GM23248 (cell line): ENCODE measurements at regions not wholly inside any gene's neighbourhood (a gene's known extent, or its start where the extent isn't known, plus 50 kb on each side); places are given as distances from the start of the nearest gene placed in this dataset.

Experiments used
- DNase-seq: peaks from one replicate; pipeline ENCODE4 v3.0.0-alpha.2; 2015
- H2AFZ ChIP-seq: fragments of 200-600 bp; sonication (generic); 2 replicates; pipeline ENCODE4 v1.6.1; 2016; ENCODE audit warnings: antibody characterized with exemption
- H3F3A ChIP-seq: fragments of 200-600 bp; sonication (generic); 2 replicates; pipeline ENCODE4 v1.6.1; 2016; ENCODE audit warnings: mild to moderate bottlenecking, antibody characterized with exemption, mixed run types; ENCODE audit not compliant: insufficient read depth
- H3K27ac ChIP-seq: fragments of 200-600 bp; sonication (generic); 2 replicates; pipeline ENCODE4 v1.5.1; 2016; ENCODE audit warnings: mild to moderate bottlenecking
- H3K27me3 ChIP-seq: fragments of 200-600 bp; sonication (generic); replicated peaks from 2 replicates; pipeline ENCODE4 v1.6.1; 2016; ENCODE audit warnings: mild to moderate bottlenecking; ENCODE audit not compliant: insufficient read depth
- H3K36me3 ChIP-seq: fragments of 200-600 bp; sonication (generic); 2 replicates; pipeline ENCODE4 v1.6.1; 2016; ENCODE audit warnings: low read depth, mild to moderate bottlenecking
- H3K4me1 ChIP-seq: fragments of 200-600 bp; sonication (generic); 2 replicates; pipeline ENCODE4 v1.6.1; 2016; ENCODE audit warnings: mild to moderate bottlenecking; ENCODE audit not compliant: insufficient read depth
- H3K4me2 ChIP-seq: fragments of 200-600 bp; sonication (generic); one replicate; pipeline ENCODE4 v1.6.1; 2016; ENCODE audit warnings: mild to moderate bottlenecking; ENCODE audit not compliant: unreplicated experiment
- H3K4me3 ChIP-seq: fragments of 200-600 bp; sonication (generic); 2 replicates; pipeline ENCODE4 v1.5.1; 2016; ENCODE audit warnings: mild to moderate bottlenecking
- H3K79me2 ChIP-seq: fragments of 200-600 bp; sonication (generic); 2 replicates; pipeline ENCODE4 v1.6.1; 2016; ENCODE audit warnings: mild to moderate bottlenecking; ENCODE audit not compliant: insufficient read depth
- H3K9ac ChIP-seq: fragments of 200-600 bp; sonication (generic); 2 replicates; pipeline ENCODE4 v1.6.1; 2016; ENCODE audit warnings: mild to moderate bottlenecking
- H3K9me2 ChIP-seq: fragments of 200-600 bp; sonication (generic); 2 replicates; pipeline ENCODE4 v1.6.1; 2016; ENCODE audit warnings: mixed run types, mild to moderate bottlenecking, moderate library complexity; ENCODE audit not compliant: insufficient read depth
- H3K9me3 ChIP-seq: fragments of 200-600 bp; sonication (generic); one replicate; pipeline ENCODE4 v1.6.1; 2017; ENCODE audit warnings: low read depth
- H4K20me1 ChIP-seq: fragments of 200-600 bp; sonication (generic); 2 replicates; pipeline ENCODE4 v1.6.0; 2016; ENCODE audit not compliant: insufficient read depth
- EZH2 ChIP-seq: fragments of 200-600 bp; sonication (generic); IDR thresholded peaks from 2 replicates; pipeline ENCODE4 v1.6.1; 2018; ENCODE audit warnings: antibody characterized with exemption, mild to moderate bottlenecking; ENCODE audit not compliant: insufficient read depth, poor library complexity, severe bottlenecking
- EZH2phosphoT487 ChIP-seq: fragments of 200-600 bp; sonication (generic); IDR thresholded peaks from 2 replicates; pipeline ENCODE4 v1.6.1; 2018; ENCODE audit warnings: antibody characterized with exemption, moderate library complexity, mild to moderate bottlenecking, low read depth; ENCODE audit not compliant: insufficient read depth
- WGBS, 2 experiments: methylation state at CpG; one replicate each; pipeline ENCODE4 v1.1.6; 2015 to 2017; ENCODE audit warnings: low lambda C conversion rate in 2 of 2, low coverage in 1 of 2; ENCODE audit errors: missing lambda C conversion rate in 2 of 2; 5-methylcytosine and 5-hydroxymethylcytosine counted together
- in situ Hi-C: fragments of 300-500 bp; cut with MboI; formaldehyde crosslinking; loops from 2 replicates; pipeline ENCODE4 v1.15.0; 2020

GRCh38 chr1:30405631-30406212 lies 317.7 kb downstream of the MATN1 start:
- no peak for DNase-seq
- no peak overlapping the region for H3K27ac ChIP-seq
- H3K4me3 ChIP-seq, result no peak overlapping the region
- no peaks in the 10 kb centered on the region for H3F3A ChIP-seq
- no peak overlapping the region for H2AFZ ChIP-seq
- peaks cover 4% of the 10 kb centered on the region; the same call in 1 of the 2 replicates for H3K27me3 ChIP-seq
- no peaks in the 10 kb centered on the region for H4K20me1 ChIP-seq
- H3K9me3 ChIP-seq, result no peaks in the 10 kb centered on the region
- no peak overlapping the region for H3K9ac ChIP-seq
- in situ Hi-C loops, result no loop called here
- 50 to 69% methylated on average over 8 of the region's 8 CpGs for WGBS, 2 experiments
- TF ChIP-seq EZH2phosphoT487 (no peak), EZH2 (no peak)
- H3K36me3 ChIP-seq, result no peaks in the 10 kb centered on the region
- H3K4me1 ChIP-seq, result peaks cover 9% of the 10 kb centered on the region
- no peak overlapping the region for H3K4me2 ChIP-seq
- no peaks in the 10 kb centered on the region for H3K79me2 ChIP-seq
- H3K9me2 ChIP-seq, result no peaks in the 10 kb centered on the region

- 42% methylated on average over 3 to 4 of the region's 4 CpGs for WGBS, 2 experiments
- in situ Hi-C loops, result no loop called here
Measured at GRCh38 chr1:30405081-30405480, 318.3 kb downstream of the MATN1 start.

GRCh38 chr1:30404341-30404740 lies 319.0 kb downstream of the MATN1 start:
- Histone ChIP-seq H3K9me3 (no peaks in the 10 kb centered on the region), H4K20me1 (no peaks in the 10 kb centered on the region), H3K27me3 (peaks cover 4% of the 10 kb centered on the region; the same call in 1 of the 2 replicates), H3K4me3 (no peak overlapping the region), H3F3A (no peaks in the 10 kb centered on the region), H3K9ac (no peak overlapping the region), H3K9me2 (no peaks in the 10 kb centered on the region), H3K79me2 (no peaks in the 10 kb centered on the region), H3K36me3 (no peaks in the 10 kb centered on the region), H3K4me1 (peaks cover 9% of the 10 kb centered on the region), H3K4me2 (no peak overlapping the region), H2AFZ (no peak overlapping the region), H3K27ac (no peak overlapping the region)
- DNase-seq, result no peak
- in situ Hi-C loops, result no loop called here
- 69 to 79% methylated on average over 7 to 8 of the region's 8 CpGs for WGBS, 2 experiments
- TF ChIP-seq EZH2phosphoT487, result no peak
- no peak for TF ChIP-seq EZH2

More at GRCh38 chr1:30405081-30405480, 318.3 kb downstream of the MATN1 start:
- Histone ChIP-seq H3K9me3 (no peaks in the 10 kb centered on the region), H4K20me1 (no peaks in the 10 kb centered on the region), H3K36me3 (no peaks in the 10 kb centered on the region), H3K4me3 (no peak overlapping the region), H2AFZ (no peak overlapping the region), H3K4me2 (no peak overlapping the region), H3K4me1 (peaks cover 9% of the 10 kb centered on the region), H3K79me2 (no peaks in the 10 kb centered on the region), H3F3A (no peaks in the 10 kb centered on the region), H3K9ac (no peak overlapping the region), H3K9me2 (no peaks in the 10 kb centered on the region), H3K27ac (no peak overlapping the region), H3K27me3 (peaks cover 4% of the 10 kb centered on the region; the same call in 1 of the 2 replicates)
- DNase-seq, result no peak
- TF ChIP-seq EZH2phosphoT487, result no peak
- no peak for TF ChIP-seq EZH2

DNA sequence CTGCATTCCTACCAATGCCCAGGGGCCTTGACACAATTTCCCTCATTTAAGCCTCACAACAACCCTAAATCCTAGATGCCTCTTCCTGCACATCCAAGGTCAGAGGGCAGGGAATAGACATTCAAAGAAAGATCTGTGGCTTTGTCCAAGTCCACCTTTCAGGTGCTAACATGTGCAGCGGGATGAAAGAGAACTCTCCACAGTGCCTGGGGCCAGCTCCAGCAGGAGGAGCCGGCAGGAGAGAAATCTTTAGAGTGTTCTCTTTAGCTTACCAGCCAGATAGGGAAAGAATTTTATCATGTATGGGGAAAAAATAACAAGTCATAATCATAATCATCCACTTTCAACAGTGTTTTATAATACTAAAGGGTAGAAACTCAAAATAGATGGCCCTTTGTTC lies 319.7 kb downstream of the MATN1 start:
- H3K27ac ChIP-seq, result no peak overlapping the region
- no peak overlapping the region for H3K4me3 ChIP-seq
- H3K79me2 ChIP-seq, result no peaks in the 10 kb centered on the region
- no peak for TF ChIP-seq EZH2
- TF ChIP-seq EZH2phosphoT487, result no peak
- no peaks in the 10 kb centered on the region for H3K9me2 ChIP-seq
- no peaks in the 10 kb centered on the region for H3F3A ChIP-seq
- no peak overlapping the region for H2AFZ ChIP-seq
- 88 to 89% methylated on average over 2 of the region's 2 CpGs for WGBS, 2 experiments
- H3K36me3 ChIP-seq, result no peaks in the 10 kb centered on the region
- DNase-seq, result no peak
- H3K4me2 ChIP-seq, result no peak overlapping the region
- no peaks in the 10 kb centered on the region for H4K20me1 ChIP-seq
- in situ Hi-C loops, result no loop called here
- no peaks in the 10 kb centered on the region for H3K9me3 ChIP-seq
- no peak overlapping the region for H3K9ac ChIP-seq
- peaks cover 9% of the 10 kb centered on the region for H3K4me1 ChIP-seq
- H3K27me3 ChIP-seq, result peaks cover 4% of the 10 kb centered on the region; the same call in 1 of the 2 replicates
